Activated CD4-positive, alpha-beta T cell treated with anti-CD3 and anti-CD28 coated beads, Interleukin-2, amount 50 U/mL, for 16 hours (primary cell): ENCODE measurements at regions not wholly inside any gene's neighbourhood (a gene's known extent, or its start where the extent isn't known, plus 50 kb on each side); places are given as distances from the start of the nearest gene placed in this dataset.

Source experiments
- DNase-seq: peaks from one replicate; pipeline ENCODE4 v3.0.0-alpha.2; 2020

GRCh38 chr17:72591289-72592241 lies 470.7 kb downstream of the SOX9 start:
- DNase-seq, result no peak

GRCh38 chr17:72592242-72592966 lies 471.6 kb downstream of the SOX9 start:
- DNase-seq, result peak; percentile 76

GRCh38 chr17:72592967-72593325 lies 472.1 kb downstream of the SOX9 start:
- DNase-seq, result no peak

GRCh38 chr17:72594248-72594647 lies 473.4 kb downstream of the SOX9 start:
- no peak for DNase-seq
